Uterus (tissue), 3 donors: ENCODE measurements at regions not wholly inside any gene's neighbourhood (a gene's known extent, or its start where the extent isn't known, plus 50 kb on each side); places are given as distances from the start of the nearest gene placed in this dataset.
"Not testable (repeated sequence)": the region's sequence is repeated elsewhere in the genome, so short reads cannot be mapped to it uniquely, and the experiment has no call there.

ENCODE experiments used
- DNase-seq, 2 donors: peaks; one replicate each; pipeline ENCODE4 v3.0.0-alpha.2; 2019 to 2020
- H3K27ac ChIP-seq, 2 donors: fragments of 200-600 bp; sonication (generic); 1 replicate in 1 of 2; 2 replicates in 1 of 2; pipeline ENCODE4 v1.5.1; 2016 to 2018
- H3K27me3 ChIP-seq, 2 donors: fragments of 200-600 bp; sonication (generic); one replicate each; pipeline ENCODE4 v1.5.1; 2018 to 2019; ENCODE audit warnings: control low read depth in 1 of 2
- H3K36me3 ChIP-seq, 2 donors: fragments of 200-600 bp; sonication (generic); one replicate each; pipeline ENCODE4 v1.5.1; 2019; ENCODE audit warnings: control low read depth in 1 of 2
- H3K4me1 ChIP-seq, 2 donors: fragments of 200-600 bp; sonication (generic); one replicate each; pipeline ENCODE4 v1.5.1; 2018 to 2019; ENCODE audit warnings: control low read depth in 1 of 2
- H3K4me3 ChIP-seq, 2 donors: fragments of 200-600 bp; sonication (generic); 1 replicate in 1 of 2; 2 replicates in 1 of 2; pipeline ENCODE4 v1.5.1; 2018 to 2019; ENCODE audit warnings: mild to moderate bottlenecking in 1 of 2
- H3K9me3 ChIP-seq, 2 donors: fragments of 200-600 bp; sonication (generic); one replicate each; pipeline ENCODE4 v1.5.1; 2019; ENCODE audit warnings: control low read depth in 1 of 2
- POLR2A ChIP-seq, 2 donors: fragments of 450-650 bp; IDR thresholded peaks; one replicate each; pipeline ENCODE4 v1.6.1; 2016; ENCODE audit warnings: antibody characterized with exemption in 2 of 2, mild to moderate bottlenecking in 1 of 2, moderate library complexity in 1 of 2
- intact Hi-C: fragments of 100-400 bp; cut with DNase I; formaldehyde crosslinking; loops from one replicate; pipeline ENCODE4 v1.15.1; 2023; ENCODE audit warnings: low total_unique reads
- TF ChIP-seq, protein P1 (sequence below), 4 experiments: fragments of 200-600 bp in 2 of 4; fragments of 450-650 bp in 2 of 4; sonication (generic) in 2 of 4; IDR thresholded peaks; one replicate each; pipeline ENCODE4 v1.5.1; 2016 to 2019; ENCODE audit warnings: antibody characterized with exemption in 4 of 4, mild to moderate bottlenecking in 2 of 4, moderate library complexity in 1 of 4
- donor health status: DM: yes; HTN: yes; CAD: no.

DNA sequence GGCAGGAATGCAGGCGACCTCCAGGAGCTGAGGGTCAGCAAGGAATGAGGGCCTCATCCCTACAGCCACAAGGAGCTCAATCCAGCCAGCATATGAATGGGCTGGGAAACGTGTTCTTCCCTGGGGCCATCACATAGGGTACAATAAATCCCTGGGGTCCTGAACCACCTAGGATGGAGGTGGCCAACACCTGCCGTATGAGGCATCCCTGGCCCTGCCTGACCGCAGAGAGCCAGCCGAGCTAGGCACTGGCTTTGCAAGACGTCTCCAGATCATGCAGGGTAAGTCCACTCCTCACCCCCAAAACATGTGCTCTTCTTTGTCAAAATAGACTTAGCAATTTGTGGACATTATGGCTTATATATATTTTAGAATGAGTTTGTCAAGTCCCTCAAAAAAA, 303.7 kb upstream of the DIO3 start:
- no peak overlapping the region for H3K27ac ChIP-seq
- no peaks in the 10 kb centered on the region for H3K4me1 ChIP-seq
- H3K27me3 ChIP-seq, result no peaks in the 10 kb centered on the region
- H3K9me3 ChIP-seq, result no peaks in the 10 kb centered on the region
- no peaks in the 10 kb centered on the region for H3K36me3 ChIP-seq
- no peak overlapping the region for H3K4me3 ChIP-seq
- intact Hi-C loops, result no loop called here
- TF ChIP-seq, protein P1, sequence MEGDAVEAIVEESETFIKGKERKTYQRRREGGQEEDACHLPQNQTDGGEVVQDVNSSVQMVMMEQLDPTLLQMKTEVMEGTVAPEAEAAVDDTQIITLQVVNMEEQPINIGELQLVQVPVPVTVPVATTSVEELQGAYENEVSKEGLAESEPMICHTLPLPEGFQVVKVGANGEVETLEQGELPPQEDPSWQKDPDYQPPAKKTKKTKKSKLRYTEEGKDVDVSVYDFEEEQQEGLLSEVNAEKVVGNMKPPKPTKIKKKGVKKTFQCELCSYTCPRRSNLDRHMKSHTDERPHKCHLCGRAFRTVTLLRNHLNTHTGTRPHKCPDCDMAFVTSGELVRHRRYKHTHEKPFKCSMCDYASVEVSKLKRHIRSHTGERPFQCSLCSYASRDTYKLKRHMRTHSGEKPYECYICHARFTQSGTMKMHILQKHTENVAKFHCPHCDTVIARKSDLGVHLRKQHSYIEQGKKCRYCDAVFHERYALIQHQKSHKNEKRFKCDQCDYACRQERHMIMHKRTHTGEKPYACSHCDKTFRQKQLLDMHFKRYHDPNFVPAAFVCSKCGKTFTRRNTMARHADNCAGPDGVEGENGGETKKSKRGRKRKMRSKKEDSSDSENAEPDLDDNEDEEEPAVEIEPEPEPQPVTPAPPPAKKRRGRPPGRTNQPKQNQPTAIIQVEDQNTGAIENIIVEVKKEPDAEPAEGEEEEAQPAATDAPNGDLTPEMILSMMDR (IDR thresholded peaks at IDR 0.05), result no peak
- TF ChIP-seq POLR2A (IDR thresholded peaks at IDR 0.05), result no peak
- DNase-seq, result no peak

DNA sequence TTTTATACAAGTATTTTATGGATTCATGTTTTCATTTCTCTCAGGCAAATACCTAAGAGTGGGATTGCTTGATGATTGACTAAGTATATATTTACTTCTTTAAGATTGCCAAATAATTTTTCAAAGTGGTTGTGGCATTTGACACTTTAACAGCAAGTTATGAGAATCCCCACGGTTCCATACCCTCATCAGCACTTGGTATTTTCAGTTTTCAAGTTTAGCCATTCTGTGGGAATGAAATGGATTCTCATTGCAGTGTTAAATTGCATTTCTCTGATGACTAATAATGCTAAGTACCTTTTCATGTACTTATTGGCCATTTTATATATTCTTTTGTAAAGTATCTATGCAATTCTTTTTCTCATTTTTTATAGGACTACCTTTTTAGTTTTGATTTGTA, 301.5 kb upstream of the DIO3 start:
- Histone ChIP-seq H3K4me3 (no peak overlapping the region), H3K9me3 (no peaks in the 10 kb centered on the region), H3K27ac (no peak overlapping the region), H3K36me3 (no peaks in the 10 kb centered on the region), H3K4me1 (no peaks in the 10 kb centered on the region), H3K27me3 (no peaks in the 10 kb centered on the region)
- intact Hi-C loops, result no loop called here
- TF ChIP-seq, protein P1 (IDR thresholded peaks at IDR 0.05), result no peak
- no peak for TF ChIP-seq POLR2A (IDR thresholded peaks at IDR 0.05)
- DNase-seq, result no peak

DNA sequence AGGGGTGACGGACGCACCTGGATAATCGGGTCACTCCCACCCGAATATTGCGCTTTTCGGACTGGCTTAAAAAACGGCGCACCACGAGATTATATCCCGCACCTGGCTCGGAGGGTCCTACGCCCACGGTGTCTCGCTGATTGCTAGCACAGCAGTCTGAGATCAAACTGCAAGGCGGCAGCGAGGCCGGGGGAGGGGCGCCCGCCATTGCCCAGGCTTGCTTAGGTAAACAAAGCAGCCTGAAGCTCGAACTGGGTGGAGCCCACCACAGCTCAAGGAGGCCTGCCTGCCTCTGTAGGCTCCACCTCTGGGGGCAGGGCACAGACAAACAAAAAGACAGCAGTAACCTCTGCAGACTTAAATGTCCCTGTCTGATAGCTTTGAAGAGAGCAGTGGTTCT, 294.9 kb upstream of the DIO3 start:
- H3K4me1 ChIP-seq, DNase-seq, intact Hi-C loops, H3K36me3 ChIP-seq, H3K27ac ChIP-seq, H3K4me3 ChIP-seq, H3K9me3 ChIP-seq, H3K27me3 ChIP-seq: not testable (repeated sequence)

DNA sequence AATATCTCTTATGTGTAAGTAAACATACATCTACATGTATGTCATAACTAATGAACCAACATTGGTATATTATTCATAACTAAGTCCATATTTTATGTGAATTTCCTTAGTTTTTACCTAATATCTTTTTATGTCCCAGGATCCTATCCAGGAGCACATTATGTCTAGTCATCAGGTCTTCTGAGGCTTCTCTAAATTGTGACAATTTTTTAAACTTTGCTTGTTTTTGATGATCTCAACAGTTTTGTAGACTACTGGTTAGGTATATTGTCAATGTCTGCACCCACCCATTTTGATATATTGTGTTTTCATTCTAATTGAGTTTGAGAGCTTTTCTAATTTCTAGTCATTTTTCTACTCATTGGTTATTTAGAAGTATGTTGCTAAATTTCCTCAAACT, 288.2 kb upstream of the DIO3 start:
- Histone ChIP-seq H3K9me3 (no peaks in the 10 kb centered on the region), H3K27me3 (no peaks in the 10 kb centered on the region), H3K4me3 (no peak overlapping the region), H3K4me1 (no peaks in the 10 kb centered on the region), H3K36me3 (no peaks in the 10 kb centered on the region), H3K27ac (no peak overlapping the region)
- no peak for DNase-seq
- TF ChIP-seq, protein P1 (IDR thresholded peaks at IDR 0.05), result no peak
- no peak for TF ChIP-seq POLR2A (IDR thresholded peaks at IDR 0.05)
- intact Hi-C loops, result no loop called here

DNA sequence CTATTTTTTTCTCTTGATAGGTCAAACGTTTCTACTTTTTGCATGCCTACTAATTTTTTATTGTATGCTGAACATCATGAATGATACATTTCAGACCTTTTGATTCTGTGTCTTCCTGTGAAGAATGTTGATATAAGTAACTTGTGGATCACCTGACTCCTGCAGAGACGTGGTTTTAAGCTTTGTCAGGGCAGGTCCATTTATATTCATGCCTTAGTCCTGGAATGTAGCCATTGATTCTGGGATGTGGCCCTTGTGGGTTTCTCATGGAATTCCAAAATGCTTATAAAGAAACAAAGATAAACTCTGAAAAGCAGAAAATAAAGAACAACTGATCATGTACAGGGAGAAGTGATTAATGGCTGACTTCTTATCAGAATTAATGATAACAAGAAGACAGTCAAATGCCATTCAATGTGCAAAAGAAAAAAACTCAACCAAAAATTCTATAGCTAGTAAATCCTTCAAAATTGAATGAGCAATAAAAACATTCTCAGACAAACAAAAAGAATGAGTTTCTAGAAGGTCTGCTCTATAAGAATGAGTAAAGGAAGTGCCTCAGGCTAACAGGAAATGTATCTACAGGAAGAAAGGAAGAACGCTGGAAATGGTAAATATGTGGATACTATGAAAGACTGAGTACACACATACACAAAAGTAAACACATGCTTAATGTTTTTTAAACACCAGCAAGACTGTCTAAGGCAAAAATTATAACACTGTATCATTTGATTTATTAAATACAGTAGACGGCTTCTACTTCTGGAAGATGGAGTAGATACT, 284.8 kb upstream of the DIO3 start:
- Histone ChIP-seq H3K4me3 (no peak overlapping the region), H3K4me1 (no peaks in the 10 kb centered on the region), H3K27ac (no peak overlapping the region), H3K27me3 (no peaks in the 10 kb centered on the region), H3K9me3 (no peaks in the 10 kb centered on the region), H3K36me3 (no peaks in the 10 kb centered on the region)
- TF ChIP-seq, protein P1 (IDR thresholded peaks at IDR 0.05), result no peak
- no peak for TF ChIP-seq POLR2A (IDR thresholded peaks at IDR 0.05)
- intact Hi-C loops, result no loop called here
- DNase-seq, result no peak

DNA sequence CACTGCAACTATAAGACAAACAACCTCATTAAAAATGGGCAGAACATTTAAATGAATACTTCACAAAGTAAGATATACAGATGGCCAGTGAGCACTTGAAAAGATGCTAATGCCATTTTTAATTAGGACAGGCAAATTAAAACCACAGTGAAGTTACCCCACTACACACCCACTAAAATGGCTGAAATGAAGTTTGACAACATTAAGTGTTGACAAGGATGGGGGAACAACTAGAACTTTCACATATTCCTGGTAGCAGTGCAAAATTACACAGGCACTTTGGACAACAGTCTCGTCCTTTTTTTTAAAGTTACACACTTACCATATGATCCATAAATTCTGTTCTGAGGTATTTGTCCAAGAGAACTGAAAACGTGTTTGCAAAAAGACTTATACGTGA, 278.9 kb upstream of the DIO3 start:
- no peak for DNase-seq
- H3K27ac ChIP-seq, result no peak overlapping the region

More for the DNA sequence above, 278.9 kb upstream of the DIO3 start:
- H3K4me1 ChIP-seq, result no peaks in the 10 kb centered on the region
- no peaks in the 10 kb centered on the region for H3K27me3 ChIP-seq
- TF ChIP-seq POLR2A (IDR thresholded peaks at IDR 0.05), result no peak
- TF ChIP-seq, protein P1 (IDR thresholded peaks at IDR 0.05), result no peak
- no peaks in the 10 kb centered on the region for H3K9me3 ChIP-seq
- intact Hi-C loops, result no loop called here
- H3K36me3 ChIP-seq, result no peaks in the 10 kb centered on the region
- H3K4me3 ChIP-seq, result no peak overlapping the region
